Keratinocyte (primary cell): ENCODE measurements at regions not wholly inside any gene's neighbourhood (a gene's known extent, or its start where the extent isn't known, plus 50 kb on each side); places are given as distances from the start of the nearest gene placed in this dataset.

Experiments
- CTCF ChIP-seq, 3 experiments: IDR thresholded peaks in 1 of 3; conservative IDR thresholded peaks in 1 of 3; optimal IDR thresholded peaks in 1 of 3; 2 replicates in 2 of 3; 3 replicates in 1 of 3; pipeline versions ENCODE3 to v1.5.1; 2011; ENCODE audit warnings: low read length in 3 of 3, mild to moderate bottlenecking in 3 of 3, moderate library complexity in 2 of 3, control low read depth in 1 of 3, inconsistent platforms in 1 of 3; ENCODE audit not compliant: insufficient read depth in 2 of 3; ENCODE audit errors: extremely low read depth in 1 of 3
- EZH2 ChIP-seq: IDR thresholded peaks from one replicate; pipeline ENCODE4 v1.6.1; 2012; ENCODE audit warnings: inconsistent platforms, mild to moderate bottlenecking, low read length, moderate library complexity

- TF ChIP-seq CTCF (optimal IDR thresholded peaks at IDR 0.05 in 1 of 3, IDR thresholded peaks at IDR 0.05 in 1 of 3, conservative IDR thresholded peaks at IDR 0.05 in 1 of 3; ENCODE audit: extremely low read depth in 1 of 3, insufficient read depth in 2 of 3, low read length in 3 of 3) (no peak), EZH2 (no peak)
Observed at GRCh38 chr4:133598779-133599178, 449.7 kb downstream of the PCDH10 start.
